SK-N-SH (cell line): ENCODE measurements at regions not wholly inside any gene's neighbourhood (a gene's known extent, or its start where the extent isn't known, plus 50 kb on each side); places are given as distances from the start of the nearest gene placed in this dataset.

Source experiments
- CTCF ChIA-PET: fragments of 300-600, 350-600 bp; formaldehyde crosslinking; extraction: SDS; loops from one replicate; lab custom pipeline; 2021; lab: Yijun Ruan, JAX
- POLR2A ChIA-PET: fragments of 350-600 bp; sonication (Branson Sonifier 250); formaldehyde crosslinking; extraction: SDS; loops from one replicate; lab custom pipeline; 2020; ENCODE audit warnings: antibody characterized with exemption, inconsistent platforms; lab: Yijun Ruan, JAX
- DNase-seq: peaks from one replicate; pipeline ENCODE4 v3.0.0; 2012
- H2AFZ ChIP-seq: fragments of 200-600 bp; sonication (generic); 2 replicates; pipeline ENCODE4 v1.8.1; 2016; ENCODE audit warnings: antibody characterized with exemption, mild to moderate bottlenecking, low read depth
- H3F3A ChIP-seq: fragments of 200-600 bp; sonication (generic); replicated peaks from 2 replicates; pipeline ENCODE3; 2016; ENCODE audit warnings: antibody characterized with exemption, mild to moderate bottlenecking; ENCODE audit not compliant: insufficient read depth
- H3K27ac ChIP-seq, 2 experiments: fragments of 200-500 bp in 1 of 2; fragments of 200-600 bp in 1 of 2; sonication (Bioruptor generic) in 1 of 2; sonication (generic), shearing (Covaris generic) in 1 of 2; 2 replicates each; pipeline versions ENCODE4 v1.5.1 to v1.6.1; 2014 to 2016; ENCODE audit warnings: low read depth in 2 of 2, inconsistent platforms in 1 of 2, low read length in 1 of 2, mild to moderate bottlenecking in 1 of 2, mixed read lengths in 1 of 2
- H3K27me3 ChIP-seq: fragments of 200-600 bp; sonication (generic), shearing (Covaris generic); 2 replicates; pipeline ENCODE4 v1.6.1; 2016; ENCODE audit warnings: mixed run types; ENCODE audit not compliant: insufficient read depth
- H3K36me3 ChIP-seq, 2 experiments: fragments of 200-500 bp in 1 of 2; fragments of 200-600 bp in 1 of 2; sonication (Bioruptor generic) in 1 of 2; sonication (generic) in 1 of 2; replicated peaks in 1 of 2; 2 replicates each; pipeline versions ENCODE3 to v1.5.1; 2014 to 2016; ENCODE audit warnings: low read length in 1 of 2, mild to moderate bottlenecking in 1 of 2; ENCODE audit not compliant: insufficient read depth in 2 of 2, control insufficient read depth in 1 of 2
- H3K4me1 ChIP-seq, 2 experiments: fragments of 200-500 bp in 1 of 2; fragments of 200-600 bp in 1 of 2; sonication (Bioruptor generic) in 1 of 2; sonication (generic), shearing (Covaris generic) in 1 of 2; 2 replicates each; pipeline versions ENCODE4 v1.5.1 to v1.6.1; 2014 to 2016; ENCODE audit warnings: low read depth in 1 of 2, low read length in 1 of 2, mixed run types in 1 of 2; ENCODE audit not compliant: insufficient read depth in 2 of 2, control insufficient read depth in 1 of 2
- H3K4me2 ChIP-seq: fragments of 200-600 bp; sonication (generic), shearing (Covaris generic); 2 replicates; pipeline ENCODE4 v1.6.1; 2017; ENCODE audit warnings: mixed run types
- H3K4me3 ChIP-seq, 2 experiments: fragments of 200-500 bp in 1 of 2; fragments of 200-600 bp in 1 of 2; sonication (Bioruptor generic) in 1 of 2; sonication (generic), shearing (Covaris generic) in 1 of 2; 2 replicates each; pipeline versions ENCODE4 v1.5.1 to v1.8.1; 2014 to 2016; ENCODE audit warnings: low read depth in 2 of 2, inconsistent platforms in 1 of 2, low read length in 1 of 2, mild to moderate bottlenecking in 1 of 2, mixed read lengths in 1 of 2, moderate library complexity in 1 of 2
- H3K79me2 ChIP-seq: fragments of 200-600 bp; sonication (generic); 2 replicates; pipeline ENCODE4 v1.8.1; 2017; ENCODE audit warnings: mild to moderate bottlenecking; ENCODE audit not compliant: insufficient read depth
- H3K9ac ChIP-seq: fragments of 200-600 bp; sonication (generic); 2 replicates; pipeline ENCODE4 v1.6.1; 2017; ENCODE audit warnings: mixed run types
- H3K9me2 ChIP-seq: fragments of 200-600 bp; sonication (generic); 2 replicates; pipeline ENCODE4 v1.6.1; 2017; ENCODE audit warnings: mixed run types
- H3K9me3 ChIP-seq: fragments of 200-600 bp; sonication (generic); 2 replicates; pipeline ENCODE4 v1.6.1; 2017; ENCODE audit warnings: mixed run types, mild to moderate bottlenecking, moderate library complexity
- H4K20me1 ChIP-seq: fragments of 200-600 bp; sonication (generic); 2 replicates; pipeline ENCODE4 v1.6.1; 2017; ENCODE audit warnings: mild to moderate bottlenecking, mixed run types; ENCODE audit not compliant: insufficient read depth
- CHD2 ChIP-seq: fragments of 150-350 bp; IDR thresholded peaks from 2 replicates; pipeline ENCODE4 v1.6.1; 2018; ENCODE audit warnings: low read length; ENCODE audit not compliant: partially characterized antibody
- FOSL2 ChIP-seq: IDR thresholded peaks from 2 replicates; pipeline ENCODE4 v1.4.0; 2012; ENCODE audit warnings: low read depth, mild to moderate bottlenecking, moderate library complexity, borderline replicate concordance
- FOXJ3 ChIP-seq: sonication (generic); formaldehyde crosslinking; IDR thresholded peaks from 2 replicates; pipeline ENCODE4 v1.5.1; 2020; ENCODE audit warnings: mild to moderate bottlenecking, missing genetic modification reagents
- GATA2 ChIP-seq: sonication (generic); formaldehyde crosslinking; IDR thresholded peaks from 2 replicates; pipeline ENCODE4 v1.5.0; 2020; ENCODE audit warnings: mild to moderate bottlenecking, missing genetic modification reagents
- JUND ChIP-seq: IDR thresholded peaks from 2 replicates; pipeline ENCODE4 v1.4.0; 2012
- MAX ChIP-seq: IDR thresholded peaks from 2 replicates; pipeline ENCODE4 v1.4.0; 2012; ENCODE audit warnings: low read depth
- NFIC ChIP-seq: IDR thresholded peaks from 2 replicates; pipeline ENCODE4 v1.4.0; 2012; ENCODE audit warnings: borderline replicate concordance
- RAD21 ChIP-seq: IDR thresholded peaks from 2 replicates; pipeline ENCODE4 v1.6.1; 2012; ENCODE audit warnings: mild to moderate bottlenecking, low read length
- RCOR1 ChIP-seq: fragments of 150-350 bp; IDR thresholded peaks from 2 replicates; pipeline ENCODE4 v1.6.1; 2017; ENCODE audit warnings: antibody characterized with exemption, low read length
- RXRA ChIP-seq: IDR thresholded peaks from 2 replicates; pipeline ENCODE4 v1.4.0; 2012; ENCODE audit warnings: low read depth, mild to moderate bottlenecking, borderline replicate concordance
- SIN3A ChIP-seq: IDR thresholded peaks from 2 replicates; pipeline ENCODE4 v1.6.1; 2012; ENCODE audit warnings: low read depth, mild to moderate bottlenecking, low read length, moderate library complexity, borderline replicate concordance
- TAF1 ChIP-seq: IDR thresholded peaks from 2 replicates; pipeline ENCODE4 v1.6.1; 2012; ENCODE audit warnings: low read depth, mild to moderate bottlenecking, low read length, moderate library complexity, borderline replicate concordance
- TCF12 ChIP-seq: IDR thresholded peaks from 2 replicates; pipeline ENCODE4 v1.4.0; 2012
- TEAD4 ChIP-seq: IDR thresholded peaks from 2 replicates; pipeline ENCODE4 v1.4.0; 2012; ENCODE audit warnings: mild to moderate bottlenecking, borderline replicate concordance; ENCODE audit not compliant: insufficient read depth
- YY1 ChIP-seq: IDR thresholded peaks from 2 replicates; pipeline ENCODE4 v1.4.0; 2012; ENCODE audit warnings: low read depth, mild to moderate bottlenecking
- WGBS: methylation state at CpG from one replicate; pipeline ENCODE4 v1.1.6; 2017; ENCODE audit warnings: low lambda C conversion rate; 5-methylcytosine and 5-hydroxymethylcytosine counted together

DNA sequence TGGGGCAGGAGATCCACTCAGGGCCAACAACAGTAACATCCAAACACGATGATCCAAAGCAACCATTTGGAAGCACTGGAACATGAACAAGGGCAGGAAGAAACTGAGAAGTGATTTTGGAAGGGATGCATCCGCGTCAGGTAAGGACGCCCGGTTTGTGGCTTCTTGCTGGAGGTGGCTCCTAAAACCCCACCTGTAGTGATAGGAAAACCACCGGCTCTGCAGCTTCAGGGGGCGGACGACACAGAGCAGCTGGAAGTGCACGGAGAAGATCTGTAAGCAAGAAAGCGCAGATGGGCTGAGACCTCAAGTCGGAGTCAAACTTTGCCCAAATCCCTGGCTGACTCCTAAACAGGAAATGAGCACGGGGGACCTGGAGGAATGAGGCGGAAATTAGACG is 1066.1 kb downstream of the BRD1 start:
- H3F3A ChIP-seq: no peaks in the 10 kb centered on the region
- H3K4me3 ChIP-seq: no peak overlapping the region
- ChIA-PET POLR2A (no interaction called here), CTCF (interaction anchor here (1.0 kb wide), 1 partner anchor 22 kb away, joined by 3 read pairs; no protein-coding TSS in a partner anchor)
- WGBS: 49% methylated on average over 14 of the region's 14 CpGs
- H3K9me3 ChIP-seq: no peaks in the 10 kb centered on the region
- no peaks in the 10 kb centered on the region for H3K36me3 ChIP-seq
- no peak overlapping the region for H3K27ac ChIP-seq
- no peaks in the 10 kb centered on the region; the same call in 1 of the 2 replicates for H3K27me3 ChIP-seq
- TF ChIP-seq FOSL2: no peak
- TF ChIP-seq CHD2: no peak
- TF ChIP-seq NFIC: no peak
- TF ChIP-seq TEAD4: no peak
- TF ChIP-seq RXRA: no peak
- TF ChIP-seq MAX: no peak
- no peak for TF ChIP-seq RCOR1
- TF ChIP-seq GATA2 (CRISPR knock-in tag): no peak
- TF ChIP-seq, all 33 proteins: peak for 0
- H2AFZ ChIP-seq: no peak overlapping the region
- H4K20me1 ChIP-seq: no peaks in the 10 kb centered on the region
- H3K4me1 ChIP-seq: no peaks in the 10 kb centered on the region
- H3K4me2 ChIP-seq: no peak overlapping the region
- DNase-seq: no peak
- H3K9me2 ChIP-seq: no peaks in the 10 kb centered on the region
- H3K79me2 ChIP-seq: no peaks in the 10 kb centered on the region
- H3K9ac ChIP-seq: no peak overlapping the region

DNA sequence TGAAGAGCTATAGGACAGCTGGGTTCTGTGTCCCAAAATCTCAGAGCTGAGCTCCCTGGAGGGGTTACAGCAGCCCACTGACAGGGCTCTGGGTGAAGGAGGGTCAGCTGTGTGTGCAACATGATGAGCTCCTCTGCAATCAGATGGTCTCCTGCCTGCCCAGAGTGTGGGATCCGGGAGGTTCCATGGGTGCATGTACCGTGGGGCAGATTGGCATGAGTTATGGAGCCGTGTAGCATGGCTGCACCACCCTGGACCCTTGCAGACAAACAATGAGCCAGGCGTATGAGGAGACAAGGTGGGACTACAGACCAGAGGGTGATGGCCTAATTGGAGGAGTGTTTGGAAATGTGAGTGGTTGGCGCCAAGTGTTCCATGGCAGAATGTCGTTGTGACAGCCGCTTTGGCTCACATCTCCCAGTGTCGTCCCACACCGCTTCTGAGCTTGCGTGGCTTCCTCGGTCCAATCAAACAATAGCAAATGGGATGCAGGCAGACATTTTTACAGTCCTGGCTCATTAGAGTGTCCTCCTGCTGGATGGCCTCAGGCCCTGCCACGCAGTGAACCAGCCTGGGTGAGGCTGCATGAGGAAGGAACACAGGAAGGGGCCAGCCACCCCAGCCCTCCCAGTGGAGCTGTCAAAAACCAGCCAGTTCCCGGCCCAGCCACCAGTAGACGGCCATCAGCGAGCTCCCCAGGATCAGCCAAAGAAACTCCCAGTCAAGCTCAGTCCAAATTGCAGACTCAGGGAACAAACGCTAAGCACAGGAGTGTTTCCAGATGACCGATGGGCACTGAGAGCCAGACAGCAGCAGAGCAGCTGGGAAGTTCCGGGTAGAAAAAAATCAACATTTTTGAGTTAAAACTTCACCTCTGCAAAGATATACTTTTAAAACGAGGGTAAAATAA is 1066.9 kb downstream of the BRD1 start:
- no peak for DNase-seq
- Histone ChIP-seq H3K79me2 (no peaks in the 10 kb centered on the region), H3K4me1 (no peaks in the 10 kb centered on the region), H3K9ac (no peak overlapping the region), H3K4me3 (no peak overlapping the region), H3F3A (no peaks in the 10 kb centered on the region), H3K27ac (no peak overlapping the region), H3K4me2 (no peak overlapping the region), H3K9me3 (no peaks in the 10 kb centered on the region), H3K27me3 (no peaks in the 10 kb centered on the region; the same call in 1 of the 2 replicates), H4K20me1 (no peaks in the 10 kb centered on the region), H2AFZ (no peak overlapping the region), H3K9me2 (no peaks in the 10 kb centered on the region), H3K36me3 (no peaks in the 10 kb centered on the region)
- WGBS: 17% methylated on average over 10 of the region's 19 CpGs
- ChIA-PET POLR2A (no interaction called here), CTCF (no interaction called here)
- TF ChIP-seq NFIC: no peak

- CTCF ChIA-PET: no interaction called here
- no peaks in the 10 kb centered on the region for H3K4me1 ChIP-seq
- H3K9me2 ChIP-seq: no peaks in the 10 kb centered on the region
- H3K9me3 ChIP-seq: no peaks in the 10 kb centered on the region
- H3K79me2 ChIP-seq: no peaks in the 10 kb centered on the region
- 49% methylated on average over 20 of the region's 22 CpGs for WGBS
- no peak overlapping the region for H3K9ac ChIP-seq
- H3K4me3 ChIP-seq: no peak overlapping the region
- no peaks in the 10 kb centered on the region for H4K20me1 ChIP-seq
- no peak for DNase-seq
- POLR2A ChIA-PET: no interaction called here
- H3K36me3 ChIP-seq: no peaks in the 10 kb centered on the region
- no peak overlapping the region for H2AFZ ChIP-seq
- no peak overlapping the region for H3K27ac ChIP-seq
- no peak overlapping the region for H3K4me2 ChIP-seq
- TF ChIP-seq FOXJ3 (no peak), SIN3A (no peak), JUND (no peak), TCF12 (no peak), TAF1 (no peak), RAD21 (no peak), MAX (no peak), RXRA (no peak), YY1 (no peak)
- no peaks in the 10 kb centered on the region; the same call in 1 of the 2 replicates for H3K27me3 ChIP-seq
- H3F3A ChIP-seq: no peaks in the 10 kb centered on the region
These were observed 1068.5 kb downstream of the BRD1 start for GRCh38 chr22:48758881-48759875.
